HT1080 (cell line): ENCODE measurements at regions not wholly inside any gene's neighbourhood (a gene's known extent, or its start where the extent isn't known, plus 50 kb on each side); places are given as distances from the start of the nearest gene placed in this dataset. TPM values are rescaled to one million over a fixed set of nuclear protein-coding genes. Genes with fewer than 3 reads are reported as not detected.

Experiments
- small RNA-seq: library from RNA; depleted of rRNA; stranded (forward); fragments of <200 nt; gene quantifications from one replicate; pipeline ENCODE3, GENCODE V24; 2014

Small RNA genes in the stretch of these regions (small RNA-seq; reads per million reads assigned to genes)
- gene AL008629.1 (not detected), gene HDGFP1 (not detected), gene MCRIP2P1 (not detected), gene RNA5SP514 (not detected)
